T-cell (primary cell): ENCODE measurements at regions not wholly inside any gene's neighbourhood (a gene's known extent, or its start where the extent isn't known, plus 50 kb on each side); places are given as distances from the start of the nearest gene placed in this dataset.

Experiments used
- ATAC-seq, 4 experiments: fragments of 200-7000 bp in 3 of 4; fragments of 150-1000 bp in 1 of 4; cut with Tn5 transposase; replicated peaks in 1 of 4; 1 replicate in 3 of 4; 2 replicates in 1 of 4; pipeline ENCODE4 v1.10.0; 2021; ENCODE audit warnings: moderate library complexity in 3 of 4, mild to moderate bottlenecking in 2 of 4, moderate number of reproducible peaks in 1 of 4
- CTCF ChIA-PET, 2 donors: fragments of 300-600 bp; sonication (Branson Sonifier 250); formaldehyde crosslinking; loops; one replicate each; lab custom pipeline; 2022; ENCODE audit warnings: antibody characterized with exemption in 2 of 2; lab: Charles Lee
- POLR2A ChIA-PET, 2 donors: fragments of 300-600 bp; sonication (Branson Sonifier 250); formaldehyde crosslinking; loops; one replicate each; lab custom pipeline; 2022; ENCODE audit warnings: antibody characterized with exemption in 2 of 2; lab: Charles Lee
- DNase-seq, 35 experiments: peaks; one replicate each; pipeline versions ENCODE4 v3.0.0 to v3.0.0-alpha.2; 2013 to 2023
- H3K27ac ChIP-seq: one replicate; pipeline ENCODE4 v1.5.1; 2013; ENCODE audit warnings: low read length
- H3K27me3 ChIP-seq, 2 experiments: replicated peaks in 1 of 2; 1 replicate in 1 of 2; 2 replicates in 1 of 2; pipeline versions ENCODE4 v1.6.1 to v1.7.0; 2013; ENCODE audit warnings: low read length in 1 of 2, mixed read lengths in 1 of 2; ENCODE audit not compliant: control insufficient read depth in 2 of 2, insufficient read depth in 2 of 2; ENCODE audit errors: extremely low read depth in 1 of 2
- H3K36me3 ChIP-seq, 2 donors: 1 replicate in 1 of 2; 2 replicates in 1 of 2; pipeline versions ENCODE4 v1.6.1 to v1.7.0; 2013; ENCODE audit warnings: low read length in 1 of 2; ENCODE audit not compliant: control insufficient read depth in 2 of 2, insufficient read depth in 1 of 2; ENCODE audit errors: extremely low read depth in 1 of 2
- H3K4me1 ChIP-seq, 2 experiments: 1 replicate in 1 of 2; 2 replicates in 1 of 2; pipeline versions ENCODE4 v1.6.1 to v1.7.0; 2013; ENCODE audit warnings: low read length in 2 of 2, mixed read lengths in 1 of 2; ENCODE audit not compliant: insufficient read depth in 2 of 2, control insufficient read depth in 1 of 2; ENCODE audit errors: extremely low read depth in 1 of 2
- H3K4me3 ChIP-seq, 2 donors: 1 replicate in 1 of 2; 2 replicates in 1 of 2; pipeline versions ENCODE4 v1.5.1 to v1.7.0; 2013; ENCODE audit warnings: mild to moderate bottlenecking in 2 of 2, low read length in 1 of 2, moderate library complexity in 1 of 2; ENCODE audit not compliant: control insufficient read depth in 1 of 2; ENCODE audit errors: extremely low read depth in 1 of 2
- H3K9me3 ChIP-seq: 2 replicates; pipeline ENCODE4 v1.7.0; 2013
- H3K27ac Mint-ChIP-seq, 2 donors: one replicate each; pipeline ENCODE4 v1.8.0; 2020 to 2021; ENCODE audit warnings: mild to moderate bottlenecking in 2 of 2, mixed read lengths in 2 of 2
- H3K27me3 Mint-ChIP-seq, 2 donors: one replicate each; pipeline ENCODE4 v1.8.0; 2021 to 2022; ENCODE audit warnings: mixed read lengths in 2 of 2
- H3K36me3 Mint-ChIP-seq: one replicate; pipeline ENCODE4 v1.8.0; 2021; ENCODE audit warnings: mixed read lengths
- H3K4me1 Mint-ChIP-seq, 3 donors: one replicate each; pipeline ENCODE4 v1.8.0; 2020 to 2022; ENCODE audit warnings: mixed read lengths in 3 of 3, mild to moderate bottlenecking in 1 of 3
- H3K4me3 Mint-ChIP-seq, 3 donors: one replicate each; pipeline ENCODE4 v1.8.0; 2020 to 2022; ENCODE audit warnings: mild to moderate bottlenecking in 3 of 3, mixed read lengths in 3 of 3, moderate library complexity in 3 of 3
- H3K9me3 Mint-ChIP-seq, 3 donors: one replicate each; pipeline ENCODE4 v1.8.0; 2020 to 2022; ENCODE audit warnings: mixed read lengths in 3 of 3
- WGBS: methylation state at CpG from one replicate; pipeline ENCODE4 v1.1.5; 2013; ENCODE audit warnings: missing lambda C conversion rate; ENCODE audit not compliant: insufficient coverage; 5-methylcytosine and 5-hydroxymethylcytosine counted together

DNA sequence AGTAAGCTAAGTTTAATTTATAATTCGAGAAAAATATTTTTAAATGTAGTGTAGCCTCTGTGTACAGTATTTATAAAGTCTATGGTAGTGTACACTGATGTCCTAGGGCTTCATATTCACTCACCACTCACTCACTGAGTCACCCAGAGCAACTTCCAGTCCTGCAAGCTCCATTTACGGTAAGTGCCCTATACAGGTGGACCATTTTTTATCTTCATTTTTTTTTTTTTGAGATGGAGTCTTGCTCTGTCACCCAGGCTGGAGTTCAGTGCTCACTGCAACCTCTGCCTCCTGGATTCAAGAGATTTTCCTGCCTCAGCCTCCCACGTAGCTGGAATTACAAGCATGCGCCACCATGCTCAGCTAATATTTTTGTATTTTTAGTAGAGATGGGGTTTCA, 104.2 kb downstream of the PDCL3 start:
- ATAC-seq (no peak), DNase-seq (no peak)
- Histone ChIP-seq H3K27me3 (peaks cover 0 to 8% of the 10 kb centered on the region in 2 experiments), H3K4me1 (peaks cover 0 to 5% of the 10 kb centered on the region in 2 experiments), H3K27ac (no peak overlapping the region), H3K9me3 (no peaks in the 10 kb centered on the region), H3K36me3 (no peaks in the 10 kb centered on the region), H3K4me3 (no peak overlapping the region)
- Mint-ChIP-seq H3K27ac (no peak overlapping the region), H3K9me3 (no peaks in the 10 kb centered on the region), H3K4me3 (no peak overlapping the region), H3K36me3 (no peaks in the 10 kb centered on the region), H3K27me3 (peaks cover 0 to 2% of the 10 kb centered on the region in 2 donors), H3K4me1 (peaks cover 9 to 18% (median 10%) of the 10 kb centered on the region in 3 donors)
- POLR2A ChIA-PET = no interaction called here
- WGBS = no CpG with 5 or more reads among the region's 4 CpGs
- CTCF ChIA-PET = interaction anchor here in 1 of 2 donors (1.1 kb wide), 1 partner anchor 10 kb away, joined by 3 read pairs; no protein-coding TSS in a partner anchor

DNA sequence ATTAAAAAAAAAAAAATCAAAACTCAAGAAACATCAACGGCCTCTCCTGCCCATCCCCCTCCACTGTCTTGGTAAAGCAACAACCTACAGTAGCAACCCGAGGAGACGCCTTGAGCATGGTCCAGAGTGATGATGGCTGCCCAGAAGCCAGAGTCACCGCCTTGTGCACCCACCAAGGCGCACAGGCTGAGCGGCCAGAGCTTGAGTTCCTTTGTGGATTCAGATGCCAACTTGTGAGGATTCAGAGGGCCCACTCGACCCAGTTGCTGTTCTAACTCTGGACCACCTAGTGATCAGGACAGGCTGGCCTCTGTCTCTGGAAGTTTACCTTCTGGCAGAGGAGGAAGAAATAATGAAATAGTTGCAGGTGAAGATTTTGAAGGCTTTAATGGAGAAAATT, 105.0 kb downstream of the PDCL3 start:
- Histone ChIP-seq H3K36me3 (no peaks in the 10 kb centered on the region), H3K4me3 (no peak overlapping the region), H3K27me3 (peaks cover 0 to 8% of the 10 kb centered on the region in 2 experiments), H3K4me1 (peaks cover 0 to 5% of the 10 kb centered on the region in 2 experiments), H3K27ac (no peak overlapping the region), H3K9me3 (no peaks in the 10 kb centered on the region)
- ChIA-PET CTCF (interaction anchor here in 1 of 2 donors (1.4 kb wide), 1 partner anchor 9 kb away, joined by 3 read pairs; no protein-coding TSS in a partner anchor), POLR2A (interaction anchor here in 1 of 2 donors (0.7 kb wide), 1 partner anchor 14 kb away, joined by 9 read pairs; no protein-coding TSS in a partner anchor)
- DNase-seq (no peak), ATAC-seq (no peak)
- Mint-ChIP-seq H3K4me1 (peaks cover 8 to 13% (median 10%) of the 10 kb centered on the region in 3 donors), H3K9me3 (no peaks in the 10 kb centered on the region), H3K27ac (no peak overlapping the region), H3K36me3 (no peaks in the 10 kb centered on the region), H3K4me3 (no peak overlapping the region), H3K27me3 (no peaks in the 10 kb centered on the region)
- WGBS = 89% methylated on average over 7 of the region's 7 CpGs

DNA sequence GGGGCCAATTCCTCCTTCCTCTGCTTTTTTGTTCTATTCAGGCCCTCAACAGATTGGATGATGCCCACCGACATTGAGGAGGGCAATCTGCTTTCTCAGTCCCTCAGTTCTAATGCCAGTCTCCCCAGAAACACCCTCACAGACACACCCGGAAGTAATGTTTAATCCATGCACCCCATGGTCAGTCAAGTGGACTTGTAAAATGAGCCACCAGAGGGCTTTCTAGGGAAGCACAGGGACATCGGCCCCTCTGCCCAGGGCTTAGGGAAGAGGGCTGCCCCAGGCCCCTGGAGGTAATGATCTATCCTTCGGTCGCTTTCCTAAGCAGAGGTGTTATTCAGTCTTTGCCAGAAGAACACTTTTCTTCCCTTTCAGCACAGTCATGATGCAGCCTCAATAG, 107.4 kb downstream of the PDCL3 start:
- POLR2A ChIA-PET = no interaction called here

DNA sequence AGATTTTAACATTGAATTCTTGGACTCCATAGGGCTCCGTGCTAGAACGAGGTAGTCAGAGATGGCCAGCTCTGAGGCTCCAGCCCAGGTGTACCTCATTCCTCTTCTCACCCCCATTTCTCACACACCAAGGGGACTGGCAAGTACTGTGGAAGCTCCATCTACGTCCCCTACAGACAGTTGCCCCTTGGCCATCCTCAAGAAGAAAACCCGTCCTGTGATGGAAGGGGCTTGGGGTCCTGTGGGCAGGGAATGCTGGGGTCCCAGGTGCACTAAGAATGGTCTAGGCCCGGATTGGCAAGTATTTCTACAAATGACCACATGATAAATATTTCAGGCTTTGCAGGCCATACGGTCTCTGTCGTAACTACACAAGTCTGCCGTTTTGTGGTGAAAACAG, 110.3 kb downstream of the PDCL3 start:
- H3K27ac Mint-ChIP-seq = no peak overlapping the region
- ChIA-PET CTCF (no interaction called here), POLR2A (no interaction called here)
- no peak overlapping the region for H3K27ac ChIP-seq
- WGBS = 93% methylated on average over 5 of the region's 8 CpGs
- ATAC-seq (no peak), DNase-seq (no peak)
- H3K36me3 ChIP-seq = no peaks in the 10 kb centered on the region
- H3K27me3 Mint-ChIP-seq = peaks cover 0 to 1% of the 10 kb centered on the region in 2 donors
- no peaks in the 10 kb centered on the region for H3K9me3 ChIP-seq
- no peak overlapping the region for H3K4me3 ChIP-seq
- no peak overlapping the region for H3K4me3 Mint-ChIP-seq
- H3K4me1 Mint-ChIP-seq = peaks cover 5 to 8% (median 6%) of the 10 kb centered on the region in 3 donors
- H3K4me1 ChIP-seq = peaks cover 0 to 5% of the 10 kb centered on the region in 2 experiments
- H3K9me3 Mint-ChIP-seq = no peaks in the 10 kb centered on the region
- peaks cover 0 to 3% of the 10 kb centered on the region in 2 experiments for H3K27me3 ChIP-seq
- no peaks in the 10 kb centered on the region for H3K36me3 Mint-ChIP-seq

More for the DNA sequence above, 107.4 kb downstream of the PDCL3 start:
- Histone ChIP-seq H3K27ac (no peak overlapping the region), H3K4me3 (no peak overlapping the region), H3K4me1 (peaks cover 0 to 5% of the 10 kb centered on the region in 2 experiments), H3K9me3 (no peaks in the 10 kb centered on the region), H3K27me3 (peaks cover 0 to 3% of the 10 kb centered on the region in 2 experiments), H3K36me3 (no peaks in the 10 kb centered on the region)
- ATAC-seq (no peak), DNase-seq (no peak)
- Mint-ChIP-seq H3K27me3 (peaks cover 0 to 1% of the 10 kb centered on the region in 2 donors), H3K36me3 (no peaks in the 10 kb centered on the region), H3K4me1 (peaks cover 8 to 13% (median 10%) of the 10 kb centered on the region in 3 donors), H3K27ac (no peak overlapping the region), H3K4me3 (no peak overlapping the region), H3K9me3 (no peaks in the 10 kb centered on the region)
- WGBS = 78% methylated on average over 4 of the region's 5 CpGs
- CTCF ChIA-PET = interaction anchor here in 1 of 2 donors (0.6 kb wide), 1 partner anchor 88 kb away, joined by 8 read pairs; no protein-coding TSS in a partner anchor

DNA sequence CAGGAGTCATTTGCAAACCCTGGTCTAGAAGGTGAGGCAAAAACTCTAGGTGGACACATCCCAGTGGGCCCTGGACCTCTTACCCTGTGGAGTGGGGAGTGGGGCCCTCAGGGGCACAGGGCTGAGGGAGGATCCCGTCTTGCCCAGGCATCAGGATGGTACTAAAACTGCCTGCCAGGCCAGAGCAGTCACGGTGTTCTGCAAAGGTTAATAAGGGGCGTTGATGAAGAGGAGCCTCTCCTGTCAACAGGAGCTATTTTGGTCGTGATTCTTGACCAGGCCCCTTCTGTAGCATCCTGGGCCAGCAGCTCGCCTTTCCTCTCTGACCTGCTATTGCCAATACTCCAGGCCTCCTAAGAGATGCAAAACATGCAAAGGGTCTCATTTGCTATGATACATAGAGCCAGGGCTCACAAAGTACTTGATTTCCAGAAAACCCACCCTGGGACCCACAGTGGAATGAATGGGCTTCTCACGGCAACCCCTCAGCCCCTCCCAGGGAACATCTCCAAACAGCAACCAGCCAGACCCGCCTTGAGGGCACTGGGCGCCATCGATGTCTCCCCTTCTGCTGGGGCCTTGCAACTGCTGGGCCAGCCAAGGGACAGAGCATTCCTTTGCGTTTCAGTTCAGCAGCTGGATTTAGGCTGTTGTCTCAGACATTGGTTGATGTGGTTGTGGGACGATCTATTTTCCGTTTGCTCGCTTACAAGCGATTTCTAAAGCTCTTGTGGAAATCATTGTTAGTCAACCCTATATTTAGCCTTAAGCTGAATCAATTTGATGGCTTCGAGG, 111.1 kb downstream of the PDCL3 start:
- ATAC-seq (no peak), DNase-seq (no peak)
- Mint-ChIP-seq H3K27me3 (peaks cover 0 to 1% of the 10 kb centered on the region in 2 donors), H3K36me3 (no peaks in the 10 kb centered on the region), H3K27ac (no peak overlapping the region), H3K4me1 (peaks cover 1 to 5% (median 2%) of the 10 kb centered on the region in 3 donors), H3K4me3 (no peak overlapping the region), H3K9me3 (no peaks in the 10 kb centered on the region)
- Histone ChIP-seq H3K4me3 (no peak overlapping the region), H3K36me3 (no peaks in the 10 kb centered on the region), H3K9me3 (no peaks in the 10 kb centered on the region), H3K27me3 (peaks cover 0 to 1% of the 10 kb centered on the region in 2 experiments), H3K27ac (no peak overlapping the region), H3K4me1 (no peaks in the 10 kb centered on the region)
- CTCF ChIA-PET = interaction anchor here in 1 of 2 donors (0.6 kb wide), 1 partner anchor 69 kb away, joined by 3 read pairs; no protein-coding TSS in a partner anchor
- WGBS = 82% methylated on average over 6 of the region's 15 CpGs
- POLR2A ChIA-PET = interaction anchor here in 1 of 2 donors (0.7 kb wide), 1 partner anchor 24 kb away, joined by 3 read pairs; no protein-coding TSS in a partner anchor

DNA sequence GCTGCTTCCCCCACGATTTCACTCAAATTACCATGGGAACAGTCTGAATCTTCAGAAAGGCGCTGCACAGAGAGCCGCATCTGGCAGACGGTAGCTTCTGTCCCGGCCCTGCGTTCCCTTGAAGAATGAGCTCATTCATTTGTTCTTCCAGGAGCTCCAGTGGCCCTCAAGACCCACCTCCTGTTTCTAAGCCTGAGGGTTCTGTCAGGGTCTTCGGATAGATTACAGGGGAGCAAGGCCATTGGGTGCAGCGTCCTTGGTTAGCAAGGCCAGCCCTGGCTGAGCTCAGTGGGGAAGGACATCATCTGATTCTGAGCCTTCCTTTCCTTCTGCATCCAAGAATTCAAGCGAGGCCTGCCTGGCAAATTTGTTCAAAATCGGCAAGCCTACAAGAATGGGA, 111.9 kb downstream of the PDCL3 start:
- Histone ChIP-seq H3K9me3 (no peaks in the 10 kb centered on the region), H3K4me1 (peaks cover 3 to 5% of the 10 kb centered on the region in 2 experiments), H3K27ac (no peak overlapping the region), H3K4me3 (no peak overlapping the region), H3K27me3 (no peaks in the 10 kb centered on the region), H3K36me3 (no peaks in the 10 kb centered on the region)
- no peak overlapping the region for H3K4me3 Mint-ChIP-seq
- DNase-seq (no peak), ATAC-seq (no peak)
- ChIA-PET POLR2A (interaction anchor here in 1 of 2 donors (0.7 kb wide), 1 partner anchor 25 kb away, joined by 3 read pairs; no protein-coding TSS in a partner anchor), CTCF (no interaction called here)
- 88% methylated on average over 9 of the region's 10 CpGs for WGBS
- H3K27me3 Mint-ChIP-seq = peaks cover 0 to 1% of the 10 kb centered on the region in 2 donors
- no peaks in the 10 kb centered on the region for H3K9me3 Mint-ChIP-seq
- no peaks in the 10 kb centered on the region for H3K36me3 Mint-ChIP-seq
- no peak overlapping the region for H3K27ac Mint-ChIP-seq
- H3K4me1 Mint-ChIP-seq = peaks cover 8 to 12% (median 9%) of the 10 kb centered on the region in 3 donors
